Superior temporal gyrus (tissue), 1 donor: ENCODE measurements at regions not wholly inside any gene's neighbourhood (a gene's known extent, or its start where the extent isn't known, plus 50 kb on each side); places are given as distances from the start of the nearest gene placed in this dataset.

Experiments
- DNase-seq: peaks from one replicate; pipeline ENCODE4 v3.0.0-alpha.2; 2016; ENCODE audit errors: extremely low spot score

GRCh38 chr16:55154262-55154661, 169.7 kb upstream of the IRX6 start:
- DNase-seq: no peak

- DNase-seq: no peak
Measured at GRCh38 chr16:55154956-55155355, 169.0 kb upstream of the IRX6 start.

DNA sequence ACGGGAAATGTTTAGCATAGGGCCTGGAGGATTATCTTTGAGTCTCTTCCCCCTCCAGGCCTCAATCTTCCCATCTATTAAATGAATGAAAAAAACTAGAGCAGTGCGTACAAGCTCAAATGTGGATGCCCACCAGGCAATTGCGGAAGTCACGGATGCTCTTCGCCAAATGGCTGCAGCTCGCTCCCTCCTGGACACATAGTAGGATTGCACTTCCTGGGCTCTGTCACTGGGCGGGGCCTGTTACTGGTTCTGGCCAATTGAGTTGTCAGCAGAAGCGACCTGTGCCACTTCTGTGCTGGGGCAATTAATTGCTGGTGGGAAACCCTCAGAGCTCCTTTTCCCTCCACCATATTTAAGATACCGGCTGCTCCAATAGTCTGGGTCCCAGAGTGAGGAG, 168.2 kb upstream of the IRX6 start:
- DNase-seq: no peak

GRCh38 chr16:55169780-55170179, 154.2 kb upstream of the IRX6 start:
- no peak for DNase-seq

GRCh38 chr16:55171241-55171640, 152.8 kb upstream of the IRX6 start:
- no peak for DNase-seq

- DNase-seq: no peak
Measured at GRCh38 chr16:55175389-55175788, 148.6 kb upstream of the IRX6 start.

DNA sequence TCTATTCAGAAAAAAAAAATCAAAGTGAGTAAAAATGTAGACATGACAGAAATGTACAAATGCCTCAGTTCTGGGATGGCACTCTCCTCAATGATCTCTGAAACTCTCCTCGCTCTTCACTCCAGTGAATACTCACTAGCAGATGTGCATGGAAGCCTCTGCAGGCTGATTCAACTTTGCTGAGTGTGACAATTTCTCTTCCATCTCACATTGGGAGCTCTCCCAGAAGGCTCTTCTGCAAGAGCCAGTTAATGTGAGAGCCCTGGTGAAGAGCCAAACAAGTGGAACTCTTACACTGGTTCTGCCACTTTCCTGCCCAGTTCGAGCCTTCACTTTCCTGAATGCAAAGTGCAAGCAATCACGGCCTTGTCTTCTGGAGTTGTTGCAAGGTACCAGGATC, 147.1 kb upstream of the IRX6 start:
- DNase-seq: no peak

DNA sequence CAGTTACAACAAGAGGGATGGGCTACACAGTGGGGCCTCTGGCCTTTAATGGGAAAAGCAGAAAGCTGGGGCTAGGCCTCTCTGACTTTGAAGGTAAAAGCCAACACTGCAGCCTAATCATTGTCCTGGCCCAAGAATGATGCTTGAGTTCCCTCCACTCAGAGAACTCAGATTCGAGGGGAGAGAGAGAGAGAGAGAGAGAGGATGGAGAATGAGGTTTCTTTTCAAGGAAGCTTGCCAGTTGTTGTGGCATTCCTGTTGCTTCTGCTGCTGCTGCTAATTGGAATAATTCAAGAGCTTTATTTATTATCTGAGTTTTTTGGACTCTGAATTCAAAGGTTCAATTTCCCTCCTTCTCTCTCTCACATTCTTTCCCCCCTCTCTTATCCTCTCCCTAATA, 144.6 kb upstream of the IRX6 start:
- no peak for DNase-seq

- DNase-seq: no peak
Measured at GRCh38 chr16:55179852-55180585, 144.0 kb upstream of the IRX6 start.

GRCh38 chr16:55184052-55184451, 140.0 kb upstream of the IRX6 start:
- DNase-seq: no peak

DNA sequence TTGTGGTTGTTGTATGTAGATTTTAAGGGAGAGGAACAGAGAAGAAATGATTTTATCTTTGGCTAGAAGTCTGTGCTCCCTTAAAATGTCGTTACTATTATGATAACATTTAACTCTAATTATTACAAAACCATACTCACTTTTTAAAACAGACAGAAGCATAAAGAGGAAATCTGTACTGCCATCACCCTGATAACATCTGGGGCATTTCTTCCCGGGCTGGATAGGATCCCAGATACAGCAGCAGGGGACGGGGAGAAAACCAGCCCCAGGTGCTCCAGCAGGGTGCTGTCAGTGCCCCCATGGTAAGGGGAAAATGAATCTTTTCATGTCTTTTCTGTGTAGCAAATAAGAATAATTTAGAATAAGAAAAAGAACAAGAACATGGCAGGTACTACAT, 139.4 kb upstream of the IRX6 start:
- DNase-seq: no peak

DNA sequence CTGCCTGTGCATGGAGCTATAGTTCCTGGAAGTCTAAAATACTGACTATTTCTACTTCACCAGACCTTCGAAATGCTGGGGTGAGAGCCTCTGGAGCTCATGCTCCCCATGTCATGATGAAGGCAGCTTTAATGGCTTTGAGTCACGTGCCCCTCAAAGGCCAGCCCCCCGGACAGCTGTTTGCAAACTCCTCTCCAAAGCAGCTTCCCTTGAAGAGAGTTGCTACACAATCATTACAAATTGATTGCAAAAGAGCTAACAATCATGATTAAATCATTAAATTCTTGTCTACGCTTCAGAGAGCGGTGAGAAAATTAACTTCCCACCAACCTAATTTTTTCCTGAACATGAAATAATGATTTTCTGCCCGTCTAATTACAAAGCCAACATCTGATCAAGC, 134.8 kb upstream of the IRX6 start:
- DNase-seq: no peak

GRCh38 chr16:55189682-55190636, 134.0 kb upstream of the IRX6 start:
- DNase-seq: no peak

DNA sequence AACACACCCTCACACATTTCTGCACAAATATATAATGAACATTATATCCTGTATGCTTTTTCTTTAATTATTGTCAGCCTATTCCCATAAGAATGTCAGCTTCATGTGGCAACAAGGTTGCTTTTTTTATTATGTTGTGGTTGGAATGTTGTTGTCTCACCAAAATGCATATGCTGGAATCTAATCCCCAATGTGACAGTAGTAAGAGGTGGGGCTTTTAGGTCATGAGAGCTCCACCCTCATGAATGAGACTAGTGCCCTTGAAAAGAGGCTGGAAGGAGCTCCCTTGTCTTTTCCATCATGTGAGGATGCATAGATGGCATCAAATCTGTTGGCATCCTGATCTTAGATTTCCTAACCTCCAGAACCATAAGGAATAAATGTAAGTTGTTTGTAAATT, 131.3 kb upstream of the IRX6 start:
- no peak for DNase-seq

DNA sequence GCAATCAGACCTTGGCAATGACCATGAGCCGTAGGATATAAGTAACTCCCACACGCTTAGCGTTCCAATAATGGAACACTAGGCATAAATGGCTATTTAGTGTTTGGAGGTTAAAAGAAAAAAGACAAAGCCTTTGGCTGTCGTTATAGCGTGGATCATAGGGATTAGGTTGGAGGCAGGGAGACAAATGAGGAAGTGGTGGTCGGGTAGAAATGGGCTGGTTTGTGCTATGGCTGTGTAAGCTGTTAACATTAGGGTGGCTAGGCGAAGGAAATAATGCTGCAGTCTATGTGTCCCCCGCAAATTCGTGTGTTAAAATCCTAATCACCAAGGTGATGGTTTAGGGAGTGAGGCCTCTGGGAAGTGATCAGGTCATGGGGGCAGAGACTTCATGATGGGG, 120.4 kb upstream of the IRX6 start:
- DNase-seq: no peak

GRCh38 chr16:55204069-55204468, 119.9 kb upstream of the IRX6 start:
- DNase-seq: no peak

DNA sequence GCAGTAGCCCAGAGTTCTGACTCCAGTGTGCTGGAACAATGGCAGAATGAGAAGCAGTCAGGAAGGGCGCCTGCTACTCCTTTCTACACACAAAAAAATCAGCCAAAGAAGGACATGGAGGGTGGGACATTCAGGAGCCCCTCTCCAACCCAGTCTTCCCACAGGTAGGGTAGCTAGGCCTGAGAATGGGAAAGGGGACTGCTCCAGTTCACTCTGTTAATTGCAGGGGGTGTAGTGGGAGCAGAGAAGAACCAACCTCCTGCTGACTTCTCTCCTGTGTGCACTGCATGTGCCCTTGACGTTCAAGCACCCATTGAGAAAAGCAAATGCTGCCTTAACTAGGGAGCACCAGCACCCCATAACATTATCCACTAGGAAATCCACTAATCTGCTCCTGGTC, 119.1 kb upstream of the IRX6 start:
- DNase-seq: no peak

- no peak for DNase-seq
Measured at GRCh38 chr16:55207693-55208428, 116.1 kb upstream of the IRX6 start.

GRCh38 chr16:55209626-55210025, 114.4 kb upstream of the IRX6 start:
- DNase-seq: no peak

GRCh38 chr16:55212791-55213190, 111.2 kb upstream of the IRX6 start:
- DNase-seq: no peak

GRCh38 chr16:55214412-55214811, 109.6 kb upstream of the IRX6 start:
- no peak for DNase-seq

- no peak for DNase-seq
Measured at GRCh38 chr16:55214974-55215494, 109.0 kb upstream of the IRX6 start.
